ENCODE measurements at regions not wholly inside any gene's neighbourhood (a gene's known extent, or its start where the extent isn't known, plus 50 kb on each side); places are given as distances from the start of the nearest gene placed in this dataset.

GRCh38 chr6:105482921-105483320 lies 80.0 kb upstream of the PREP start:
- no peak overlapping the region for H3K4me3 ChIP-seq (ENCODE audit: low read depth, low read length)
- DNase-seq (ENCODE audit: low read depth): no peak
- TF ChIP-seq POLR2A (IDR thresholded peaks at IDR 0.05; ENCODE audit: extremely low read depth, insufficient read length): no peak
- TF ChIP-seq MAX (IDR thresholded peaks at IDR 0.05; ENCODE audit: low read depth, low read length): no peak
- TF ChIP-seq MYC (IDR thresholded peaks at IDR 0.05; ENCODE audit: low read depth, low read length): no peak
- no peak for TF ChIP-seq CTCF (IDR thresholded peaks at IDR 0.05; ENCODE audit: low read depth, low read length)

- no peak overlapping the region for H3K4me3 ChIP-seq (ENCODE audit: low read depth, low read length)
- TF ChIP-seq MYC (IDR thresholded peaks at IDR 0.05; ENCODE audit: low read depth, low read length): no peak
- TF ChIP-seq POLR2A (IDR thresholded peaks at IDR 0.05; ENCODE audit: extremely low read depth, insufficient read length): no peak
- peak; percentile 9 for DNase-seq (ENCODE audit: low read depth)
These were observed 79.5 kb upstream of the PREP start for GRCh38 chr6:105482227-105482844.

- DNase-seq (ENCODE audit: low read depth): no peak
- H3K4me3 ChIP-seq (ENCODE audit: low read depth, low read length): no peak overlapping the region
- TF ChIP-seq MYC (IDR thresholded peaks at IDR 0.05; ENCODE audit: low read depth, low read length) (no peak), MAX (IDR thresholded peaks at IDR 0.05; ENCODE audit: low read depth, low read length) (no peak), CTCF (IDR thresholded peaks at IDR 0.05; ENCODE audit: low read depth, low read length) (no peak), POLR2A (IDR thresholded peaks at IDR 0.05; ENCODE audit: extremely low read depth, insufficient read length) (no peak)
These were observed 74.1 kb upstream of the PREP start for GRCh38 chr6:105476978-105477377.

GRCh38 chr6:105474234-105474633 lies 71.4 kb upstream of the PREP start:
- no peak for TF ChIP-seq MYC (IDR thresholded peaks at IDR 0.05; ENCODE audit: low read depth, low read length)
- no peak for TF ChIP-seq POLR2A (IDR thresholded peaks at IDR 0.05; ENCODE audit: extremely low read depth, insufficient read length)
- no peak for TF ChIP-seq MAX (IDR thresholded peaks at IDR 0.05; ENCODE audit: low read depth, low read length)
- no peak for TF ChIP-seq CTCF (IDR thresholded peaks at IDR 0.05; ENCODE audit: low read depth, low read length)
- DNase-seq (ENCODE audit: low read depth): no peak
- H3K4me3 ChIP-seq (ENCODE audit: low read depth, low read length): no peak overlapping the region

GRCh38 chr6:105469946-105470345 lies 67.1 kb upstream of the PREP start:
- no peak overlapping the region for H3K4me3 ChIP-seq (ENCODE audit: low read depth, low read length)
- TF ChIP-seq MAX (IDR thresholded peaks at IDR 0.05; ENCODE audit: low read depth, low read length) (no peak), POLR2A (IDR thresholded peaks at IDR 0.05; ENCODE audit: extremely low read depth, insufficient read length) (no peak), MYC (IDR thresholded peaks at IDR 0.05; ENCODE audit: low read depth, low read length) (no peak), CTCF (IDR thresholded peaks at IDR 0.05; ENCODE audit: low read depth, low read length) (no peak)
- no peak for DNase-seq (ENCODE audit: low read depth)

GRCh38 chr6:105468850-105469249 lies 66.0 kb upstream of the PREP start:
- TF ChIP-seq CTCF (IDR thresholded peaks at IDR 0.05; ENCODE audit: low read depth, low read length) (no peak), POLR2A (IDR thresholded peaks at IDR 0.05; ENCODE audit: extremely low read depth, insufficient read length) (no peak), MAX (IDR thresholded peaks at IDR 0.05; ENCODE audit: low read depth, low read length) (no peak), MYC (IDR thresholded peaks at IDR 0.05; ENCODE audit: low read depth, low read length) (no peak)
- DNase-seq (ENCODE audit: low read depth): no peak
- H3K4me3 ChIP-seq (ENCODE audit: low read depth, low read length): no peak overlapping the region
